ENCODE measurements at regions not wholly inside any gene's neighbourhood (a gene's known extent, or its start where the extent isn't known, plus 50 kb on each side); places are given as distances from the start of the nearest gene placed in this dataset.
"Not testable (repeated sequence)": the region's sequence is repeated elsewhere in the genome, so short reads cannot be mapped to it uniquely, and the experiment has no call there.

DNA sequence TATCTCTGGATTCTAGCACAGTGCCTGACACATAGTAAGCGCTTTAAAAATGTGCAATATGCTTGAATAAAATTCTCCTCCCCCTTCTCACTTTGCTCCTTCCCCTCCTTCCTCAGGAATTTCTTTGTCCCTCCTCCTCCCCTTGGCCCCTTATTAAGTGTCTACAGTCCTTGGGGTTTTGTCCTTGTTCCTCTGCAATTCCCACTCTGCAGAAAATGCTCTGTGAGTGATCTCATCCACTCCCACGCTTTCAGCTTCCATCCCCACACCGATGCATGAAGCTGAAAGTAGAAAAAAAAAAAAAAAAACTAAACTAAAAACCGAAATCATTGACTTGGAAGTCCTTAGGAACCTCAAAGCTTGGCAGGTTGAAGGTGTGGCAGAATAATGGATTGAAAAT, 273.6 kb downstream of the RRAGC start:
- DNase-seq (ENCODE audit: low read depth in 1 of 2, low spot score in 1 of 2), result no peak
- Histone ChIP-seq H3K4me1 (ENCODE audit: low read depth) (no peaks in the 10 kb centered on the region), H3K27me3 (peaks cover 3% of the 10 kb centered on the region), H3K27ac (no peak overlapping the region), H3K4me3 (no peak overlapping the region), H3K9me3 (ENCODE audit: low read depth) (no peaks in the 10 kb centered on the region), H3K36me3 (no peaks in the 10 kb centered on the region)
- TF ChIP-seq, protein P1, sequence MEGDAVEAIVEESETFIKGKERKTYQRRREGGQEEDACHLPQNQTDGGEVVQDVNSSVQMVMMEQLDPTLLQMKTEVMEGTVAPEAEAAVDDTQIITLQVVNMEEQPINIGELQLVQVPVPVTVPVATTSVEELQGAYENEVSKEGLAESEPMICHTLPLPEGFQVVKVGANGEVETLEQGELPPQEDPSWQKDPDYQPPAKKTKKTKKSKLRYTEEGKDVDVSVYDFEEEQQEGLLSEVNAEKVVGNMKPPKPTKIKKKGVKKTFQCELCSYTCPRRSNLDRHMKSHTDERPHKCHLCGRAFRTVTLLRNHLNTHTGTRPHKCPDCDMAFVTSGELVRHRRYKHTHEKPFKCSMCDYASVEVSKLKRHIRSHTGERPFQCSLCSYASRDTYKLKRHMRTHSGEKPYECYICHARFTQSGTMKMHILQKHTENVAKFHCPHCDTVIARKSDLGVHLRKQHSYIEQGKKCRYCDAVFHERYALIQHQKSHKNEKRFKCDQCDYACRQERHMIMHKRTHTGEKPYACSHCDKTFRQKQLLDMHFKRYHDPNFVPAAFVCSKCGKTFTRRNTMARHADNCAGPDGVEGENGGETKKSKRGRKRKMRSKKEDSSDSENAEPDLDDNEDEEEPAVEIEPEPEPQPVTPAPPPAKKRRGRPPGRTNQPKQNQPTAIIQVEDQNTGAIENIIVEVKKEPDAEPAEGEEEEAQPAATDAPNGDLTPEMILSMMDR (IDR thresholded peaks at IDR 0.05; ENCODE audit: low read depth, low read length), result no peak

DNA sequence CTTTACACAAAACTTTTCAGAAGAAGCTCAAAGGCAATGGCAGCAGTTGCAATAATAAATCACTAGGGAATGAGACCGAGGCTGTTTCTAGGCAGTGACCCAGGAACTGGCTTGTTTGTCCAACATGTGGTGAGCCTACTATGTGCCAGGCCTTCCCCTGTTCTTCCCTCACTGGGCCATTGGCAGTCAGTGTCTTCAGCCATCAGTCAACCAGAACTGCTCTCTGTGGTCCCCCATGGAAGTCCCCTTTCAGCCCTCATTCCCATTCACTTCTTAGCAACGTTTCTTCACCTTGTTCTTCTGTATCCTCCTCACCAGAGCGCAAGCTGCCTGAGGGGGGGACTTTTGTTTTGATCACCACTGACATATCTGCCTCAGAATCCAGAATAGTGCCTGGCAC, 274.1 kb downstream of the RRAGC start:
- Histone ChIP-seq H3K27ac (no peak overlapping the region), H3K36me3 (no peaks in the 10 kb centered on the region), H3K9me3 (ENCODE audit: low read depth) (no peaks in the 10 kb centered on the region), H3K4me3 (no peak overlapping the region), H3K27me3 (peaks cover 8% of the 10 kb centered on the region), H3K4me1 (ENCODE audit: low read depth) (no peaks in the 10 kb centered on the region)
- TF ChIP-seq, protein P1 (IDR thresholded peaks at IDR 0.05; ENCODE audit: low read depth, low read length), result no peak
- no peak for DNase-seq (ENCODE audit: low read depth in 1 of 2, low spot score in 1 of 2)

DNA sequence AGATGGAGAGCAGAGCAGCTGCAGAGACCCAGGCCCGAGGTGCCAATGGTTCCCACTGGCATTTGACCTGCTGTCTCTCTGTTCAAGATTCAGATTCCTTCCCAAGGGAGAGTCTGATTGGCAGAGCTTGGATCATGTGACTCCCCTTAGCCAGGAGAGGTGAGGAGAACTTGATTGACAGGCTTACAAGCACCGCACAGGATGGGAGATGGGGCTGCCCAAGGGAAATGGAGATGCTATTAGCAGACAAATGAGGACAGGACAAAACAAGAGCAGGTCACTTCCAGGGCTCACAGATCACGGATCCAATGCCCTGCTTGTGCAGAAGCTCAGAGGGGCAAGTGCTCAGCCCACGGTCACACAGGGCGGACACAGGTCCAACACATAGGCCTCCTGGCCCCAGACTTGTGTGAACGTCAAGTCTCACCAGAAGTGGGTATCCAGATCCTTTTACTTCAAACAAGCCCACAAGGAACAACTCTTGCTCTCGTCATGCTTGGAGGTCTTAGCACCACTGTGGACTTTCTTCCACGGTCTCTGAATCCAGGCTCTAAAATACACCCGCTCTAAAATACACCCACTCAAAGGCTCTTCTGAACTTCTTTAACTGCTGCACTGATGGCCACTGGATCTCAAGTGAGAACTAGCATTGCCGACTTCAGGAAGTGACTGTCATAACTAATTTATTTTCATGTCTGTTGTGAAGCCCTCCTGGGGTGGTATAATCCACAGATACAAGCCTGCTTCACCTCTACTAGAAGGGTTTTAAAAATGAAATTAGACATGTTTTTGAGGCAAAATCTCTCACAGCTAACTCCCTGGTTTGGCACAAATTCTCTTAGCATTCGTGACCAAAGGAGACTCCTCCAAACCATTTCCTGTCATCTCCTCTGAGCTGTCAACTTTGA, 274.9 kb downstream of the RRAGC start:
- H3K36me3 ChIP-seq, result no peaks in the 10 kb centered on the region
- TF ChIP-seq, protein P1 (IDR thresholded peaks at IDR 0.05; ENCODE audit: low read depth, low read length), result no peak
- no peaks in the 10 kb centered on the region for H3K4me1 ChIP-seq (ENCODE audit: low read depth)
- no peak for DNase-seq (ENCODE audit: low read depth in 1 of 2, low spot score in 1 of 2)
- H3K27me3 ChIP-seq, result peaks cover 15% of the 10 kb centered on the region
- no peak overlapping the region for H3K27ac ChIP-seq
- H3K4me3 ChIP-seq, result no peak overlapping the region
- no peaks in the 10 kb centered on the region for H3K9me3 ChIP-seq (ENCODE audit: low read depth)

DNA sequence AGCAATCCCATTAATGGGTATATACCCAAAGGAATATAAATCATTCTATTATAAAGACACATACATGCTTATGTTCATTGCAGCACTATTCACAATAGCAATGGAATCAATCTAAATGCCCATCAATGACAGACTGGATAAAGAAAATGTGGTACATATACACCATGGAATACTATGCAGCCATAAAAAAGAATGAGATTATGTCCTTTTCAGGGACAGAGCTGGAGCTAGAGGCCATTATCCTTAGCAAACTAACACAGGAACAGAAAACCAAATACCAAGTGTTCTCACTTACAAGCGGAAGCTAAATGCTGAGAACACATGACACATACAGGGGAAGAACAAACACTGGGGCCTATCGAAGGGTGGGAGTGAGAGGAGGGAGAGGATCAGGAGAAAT, 276.3 kb downstream of the RRAGC start:
- H3K4me3 ChIP-seq; H3K4me1 ChIP-seq (ENCODE audit: low read depth); H3K36me3 ChIP-seq; DNase-seq (ENCODE audit: low read depth in 1 of 2, low spot score in 1 of 2); H3K9me3 ChIP-seq (ENCODE audit: low read depth); H3K27ac ChIP-seq: not testable (repeated sequence)
- H3K27me3 ChIP-seq, result peaks cover 29% of the 10 kb centered on the region

DNA sequence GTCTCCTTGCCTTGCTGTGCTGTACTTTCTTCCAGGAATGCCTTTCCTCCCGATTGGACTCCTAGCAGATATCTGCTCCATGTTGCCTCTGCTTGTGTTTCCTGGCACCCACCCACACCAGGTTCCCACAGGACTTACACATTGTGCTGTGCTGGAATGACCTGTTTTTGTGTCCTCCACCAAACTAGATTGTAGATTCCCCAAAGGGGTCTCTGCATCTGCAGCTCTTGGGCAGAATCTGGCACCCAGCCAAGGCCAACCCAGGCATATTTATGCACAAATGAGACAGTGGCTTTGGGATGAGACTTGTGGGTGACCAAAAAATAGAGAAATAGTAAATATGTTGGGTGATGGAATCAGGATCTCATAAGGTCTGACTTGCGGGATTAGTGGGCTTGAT, 278.2 kb downstream of the RRAGC start:
- Histone ChIP-seq H3K9me3 (ENCODE audit: low read depth) (no peaks in the 10 kb centered on the region), H3K27me3 (peaks cover 48% of the 10 kb centered on the region), H3K4me1 (ENCODE audit: low read depth) (no peaks in the 10 kb centered on the region), H3K4me3 (no peak overlapping the region), H3K27ac (no peak overlapping the region), H3K36me3 (no peaks in the 10 kb centered on the region)
- DNase-seq (ENCODE audit: low read depth in 1 of 2, low spot score in 1 of 2), result no peak
- TF ChIP-seq, protein P1 (IDR thresholded peaks at IDR 0.05; ENCODE audit: low read depth, low read length), result no peak

DNA sequence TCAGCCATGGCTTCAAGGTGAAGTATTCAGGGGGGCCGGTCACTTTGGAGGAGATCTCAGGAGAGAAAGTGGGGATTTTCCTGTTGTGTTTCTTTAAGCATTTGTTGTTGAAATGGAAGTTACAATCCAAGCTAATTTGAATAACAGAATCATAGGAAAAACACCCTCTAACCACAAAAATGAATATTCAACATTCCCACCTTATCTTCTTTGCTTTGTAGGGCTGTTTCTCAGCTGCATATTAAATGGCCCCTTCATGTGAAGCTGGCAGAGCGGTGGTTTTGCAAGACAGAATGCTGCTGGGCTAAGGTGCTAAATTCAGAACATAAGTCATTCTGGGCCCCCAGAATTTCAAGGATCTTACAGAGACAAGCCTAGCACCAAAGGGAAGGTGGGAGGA, 279.0 kb downstream of the RRAGC start:
- H3K4me1 ChIP-seq (ENCODE audit: low read depth), result no peaks in the 10 kb centered on the region
- peak in 1 of 2 donors; percentile 35 for DNase-seq (ENCODE audit: low read depth in 1 of 2, low spot score in 1 of 2)
- H3K4me3 ChIP-seq, result no peak overlapping the region
- peaks cover 56% of the 10 kb centered on the region for H3K27me3 ChIP-seq
- no peaks in the 10 kb centered on the region for H3K9me3 ChIP-seq (ENCODE audit: low read depth)
- TF ChIP-seq, protein P1 (IDR thresholded peaks at IDR 0.05; ENCODE audit: low read depth, low read length), result no peak
- H3K36me3 ChIP-seq, result no peaks in the 10 kb centered on the region
- no peak overlapping the region for H3K27ac ChIP-seq

All from cardiac muscle cell (in vitro differentiated cells and primary cell).